NCI-H2081 (cell line): ENCODE measurements at regions not wholly inside any gene's neighbourhood (a gene's known extent, or its start where the extent isn't known, plus 50 kb on each side); places are given as distances from the start of the nearest gene placed in this dataset.

Experiments
- DNase-seq, 2 experiments: peaks; one replicate each; lab custom pipeline; 2025; lab: John Stamatoyannopoulos, UW

DNA sequence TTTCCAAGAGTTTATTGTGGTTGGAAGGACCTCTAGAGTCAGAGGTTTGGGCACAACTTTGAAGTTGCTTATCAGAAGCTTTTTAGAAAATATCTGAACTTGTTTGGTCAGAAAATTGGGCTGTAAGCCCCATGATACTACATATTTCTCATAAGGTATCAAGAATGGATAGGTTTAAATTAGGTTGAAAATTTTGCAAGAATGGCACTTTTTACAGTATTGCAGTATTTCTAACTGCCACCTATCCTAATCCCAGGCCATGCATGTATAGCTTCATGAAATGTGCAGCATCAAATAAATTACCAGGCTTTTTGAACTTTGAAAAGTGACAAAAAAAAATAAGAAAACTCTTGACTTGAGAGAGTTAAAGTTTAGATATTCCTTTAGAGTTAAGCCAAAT is 367.2 kb downstream of the FIGN start:
- DNase-seq, result no peak

DNA sequence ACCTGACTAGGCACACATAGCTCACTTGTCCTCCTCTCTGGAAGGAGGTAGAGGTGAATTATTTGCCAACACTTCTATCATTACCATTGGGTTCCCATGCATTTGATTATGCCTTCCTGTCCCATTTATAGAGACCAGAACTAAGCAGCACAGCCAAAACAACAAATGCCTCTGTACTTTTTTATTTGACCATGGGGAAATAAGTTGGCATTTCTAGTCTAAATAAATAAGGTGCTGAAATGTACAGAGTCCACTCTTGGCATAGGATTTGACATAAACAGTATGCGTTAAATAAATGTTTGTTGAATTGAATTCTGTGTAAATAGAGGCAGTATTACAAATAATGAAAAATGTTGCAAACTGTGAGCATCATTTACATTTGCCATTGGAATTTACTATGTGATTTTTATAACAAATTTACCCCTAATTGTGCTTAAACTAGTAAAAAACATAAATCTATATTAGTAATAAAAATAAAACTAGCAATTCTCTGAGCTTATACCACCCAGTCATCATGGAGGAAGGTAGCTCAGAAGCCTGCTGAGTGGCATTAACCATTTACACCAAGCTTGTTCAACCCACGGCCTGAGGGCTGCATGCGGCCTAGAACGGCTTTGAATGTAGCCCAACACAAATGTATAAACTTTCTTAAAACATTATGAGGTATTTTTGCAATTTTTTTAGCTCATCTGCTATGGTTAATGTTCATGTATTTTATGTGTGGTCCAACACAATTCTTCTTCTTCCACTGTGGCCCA is 367.8 kb downstream of the FIGN start:
- no peak for DNase-seq

DNA sequence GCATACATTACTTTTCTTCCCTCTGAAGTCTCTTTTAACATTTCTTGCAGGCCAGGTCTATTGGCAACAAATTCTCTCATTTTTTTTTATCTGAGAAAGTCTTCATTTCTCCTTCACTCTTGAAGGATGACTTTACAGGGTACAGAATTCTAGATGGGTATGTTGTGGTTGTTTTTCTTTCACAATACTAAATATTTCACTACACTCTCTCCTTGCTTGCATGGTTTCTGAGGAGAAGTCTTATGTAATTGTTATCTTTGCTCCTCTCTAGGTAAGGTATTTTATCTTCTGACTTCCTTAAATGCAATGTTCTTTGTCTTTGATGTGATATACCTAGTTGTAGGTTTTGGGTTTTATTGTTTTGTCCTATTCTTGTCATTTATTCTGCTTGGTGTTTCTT is 371.1 kb downstream of the FIGN start:
- no peak for DNase-seq

DNA sequence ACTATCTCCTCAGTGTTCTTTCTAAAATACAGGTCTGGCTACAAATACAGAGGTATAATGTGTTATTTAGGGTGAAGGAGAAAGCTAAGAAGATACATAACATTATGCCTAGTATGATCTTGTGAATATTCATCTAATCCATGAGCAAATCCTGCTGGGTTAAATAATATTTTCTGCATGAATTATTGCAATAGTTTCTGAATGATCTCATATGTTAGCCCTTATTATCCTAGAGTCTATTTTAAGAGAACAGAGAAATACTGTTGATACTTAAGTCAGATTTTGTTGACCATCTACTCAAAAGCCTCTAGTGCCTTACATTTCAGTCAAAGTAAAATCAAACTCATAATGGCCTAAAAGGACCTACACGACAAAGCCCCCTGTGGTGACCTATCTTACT is 382.3 kb downstream of the FIGN start:
- no peak for DNase-seq

DNA sequence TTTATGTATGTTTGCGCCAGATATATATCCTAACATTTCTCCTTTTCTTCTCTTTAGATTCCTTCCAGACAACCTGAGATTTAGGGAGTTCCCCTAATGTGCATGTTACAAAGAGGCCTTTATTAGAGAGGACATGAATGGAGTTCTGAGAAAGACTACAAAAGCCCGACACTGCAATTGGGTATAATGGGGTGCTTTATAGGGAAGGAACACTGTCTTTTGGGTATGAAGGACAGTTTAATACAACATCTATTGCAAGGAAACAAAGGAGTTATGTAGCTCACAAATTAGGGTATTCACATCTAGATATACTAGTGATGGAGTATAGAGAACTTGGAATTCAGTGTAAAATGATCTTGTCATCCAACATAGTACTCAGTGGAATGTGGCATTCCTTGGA is 383.8 kb downstream of the FIGN start:
- no peak for DNase-seq

DNA sequence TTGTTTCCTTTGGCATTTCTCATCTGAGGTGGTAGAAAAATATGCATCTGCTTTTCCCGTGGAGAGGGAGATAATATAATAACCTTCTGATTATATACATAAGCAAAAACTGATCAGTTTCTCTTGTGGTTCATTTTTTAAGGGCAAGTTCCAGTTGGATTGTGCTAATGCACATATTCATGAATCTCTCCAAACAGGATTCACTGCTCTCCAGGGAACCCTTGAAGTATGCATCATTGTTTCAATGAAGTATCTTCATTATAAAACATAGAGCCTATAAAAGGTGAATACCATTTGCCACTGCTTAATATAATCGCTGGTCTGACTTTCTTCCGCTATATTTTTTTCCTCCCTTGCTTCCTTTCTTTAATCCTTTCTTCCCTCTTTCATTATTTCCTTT is 384.7 kb downstream of the FIGN start:
- DNase-seq, result no peak

DNA sequence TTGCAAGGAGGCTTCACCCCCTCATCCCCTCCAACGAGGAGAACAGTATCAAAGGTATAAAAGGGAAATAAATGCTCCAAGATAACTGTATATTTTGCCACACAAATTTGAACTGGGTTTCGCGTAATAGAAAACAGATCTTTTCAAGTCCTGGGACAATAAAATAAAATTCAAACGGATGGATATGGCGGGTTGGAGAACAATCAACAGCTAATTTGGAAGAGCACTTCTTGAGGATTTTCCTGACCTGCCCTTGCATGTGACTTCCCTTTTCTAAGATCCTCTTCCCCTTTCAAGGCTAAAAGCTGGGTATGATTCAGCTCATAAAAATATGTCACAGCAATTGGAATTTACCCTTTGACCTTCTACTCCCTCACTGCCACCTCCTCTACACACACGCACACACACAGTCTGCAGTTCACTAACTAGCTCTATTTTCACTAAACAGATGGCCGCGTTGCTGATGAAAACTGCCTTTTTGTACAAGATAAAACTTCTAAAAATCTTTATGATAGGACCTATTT is 386.9 kb downstream of the FIGN start:
- no peak for DNase-seq

DNA sequence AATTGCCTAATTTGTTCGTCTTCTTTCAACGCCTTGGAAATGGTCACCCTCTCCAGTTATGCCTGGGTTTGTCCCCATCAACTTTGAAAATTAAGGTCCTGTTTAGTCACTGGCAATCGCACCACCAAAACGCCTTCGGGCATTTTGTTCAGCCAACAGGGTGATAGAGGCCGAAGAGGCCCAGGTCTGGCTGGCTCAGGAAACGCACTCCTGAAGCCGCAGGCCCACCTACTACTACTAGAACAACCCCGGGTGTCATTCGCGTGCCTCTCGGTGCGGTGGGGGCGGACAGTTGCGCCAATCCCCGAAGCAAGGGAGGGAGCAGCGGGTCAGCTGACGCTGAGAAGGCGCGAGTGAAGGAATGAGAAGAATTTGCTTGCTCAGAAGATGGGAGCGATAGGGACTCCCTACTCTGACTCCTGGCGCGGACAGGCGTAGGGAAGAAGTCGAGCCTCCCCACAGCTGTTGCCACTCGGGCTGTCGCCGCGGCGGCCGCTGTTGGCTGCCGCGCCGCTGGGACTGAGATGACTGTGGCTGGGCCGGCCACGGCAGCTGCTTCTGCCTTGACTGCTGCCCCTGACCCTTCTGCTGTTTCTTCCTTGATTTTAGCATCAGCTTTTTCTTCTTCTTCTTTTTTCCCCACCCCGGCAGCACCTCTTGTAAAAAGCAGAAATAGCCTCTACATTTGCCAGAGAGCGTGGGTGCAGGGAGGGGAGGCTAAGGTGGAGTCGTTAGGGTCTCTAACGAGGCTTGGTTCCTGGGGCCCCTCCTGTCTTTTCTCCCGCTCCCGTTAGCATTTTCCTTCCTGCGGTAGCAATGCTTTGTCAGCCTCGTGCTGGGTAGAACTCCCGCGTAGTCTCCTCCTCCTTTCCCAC is 387.6 kb downstream of the FIGN start:
- DNase-seq, result no peak

DNA sequence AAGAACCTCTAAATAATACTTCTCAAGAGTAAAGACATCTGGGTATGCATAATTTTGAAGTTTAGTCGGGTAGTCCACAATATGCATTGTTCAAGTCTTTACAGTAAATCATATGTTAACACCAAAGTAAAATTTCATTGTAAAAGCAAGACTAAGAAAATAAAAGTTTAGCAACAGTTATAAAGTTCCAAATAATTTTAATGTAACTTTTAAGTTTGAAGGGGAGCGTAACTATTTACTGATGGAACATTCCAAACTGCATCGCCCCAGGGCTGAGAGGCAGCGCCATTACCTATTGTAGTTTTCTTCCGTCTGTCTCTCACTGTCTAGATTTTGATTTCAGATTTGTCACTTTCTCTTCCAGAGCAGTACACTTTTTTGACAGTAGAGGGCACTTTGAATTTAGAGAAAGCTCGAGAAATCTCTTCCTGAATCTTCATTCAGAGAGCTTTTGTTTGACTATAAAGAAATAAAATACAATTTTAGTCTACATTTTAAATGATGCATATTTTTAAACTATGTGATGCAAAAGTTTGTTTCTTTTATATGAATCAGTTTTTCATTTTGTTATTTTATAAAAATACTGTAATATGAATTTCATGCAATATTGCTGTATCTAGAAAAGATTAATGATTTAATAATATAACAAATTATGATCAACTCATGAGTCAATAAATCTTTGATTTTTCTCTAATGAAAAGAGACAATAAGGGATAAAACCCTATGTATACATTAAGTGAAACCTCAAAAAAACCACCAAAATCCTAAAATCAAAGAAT is 389.8 kb downstream of the FIGN start:
- peak; percentile 79 to 89 for DNase-seq

DNA sequence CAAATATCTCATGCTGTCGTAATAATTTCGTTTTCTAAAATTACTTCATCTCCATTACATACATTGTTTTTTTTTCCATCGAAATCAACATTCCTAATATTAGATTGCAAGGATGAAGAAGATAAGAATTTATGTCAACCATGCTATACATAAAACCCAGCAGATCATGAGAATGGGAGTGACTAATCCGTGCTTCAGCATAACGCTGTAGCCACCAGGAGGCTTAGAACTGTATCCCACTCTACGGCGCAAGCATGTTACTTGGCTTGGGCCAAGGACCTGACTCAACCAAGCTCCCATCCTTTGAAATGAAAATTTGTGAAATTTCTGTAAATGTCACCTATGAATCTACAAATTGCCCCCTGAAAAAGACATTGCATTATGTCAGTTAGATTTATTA is 392.5 kb downstream of the FIGN start:
- no peak for DNase-seq

DNA sequence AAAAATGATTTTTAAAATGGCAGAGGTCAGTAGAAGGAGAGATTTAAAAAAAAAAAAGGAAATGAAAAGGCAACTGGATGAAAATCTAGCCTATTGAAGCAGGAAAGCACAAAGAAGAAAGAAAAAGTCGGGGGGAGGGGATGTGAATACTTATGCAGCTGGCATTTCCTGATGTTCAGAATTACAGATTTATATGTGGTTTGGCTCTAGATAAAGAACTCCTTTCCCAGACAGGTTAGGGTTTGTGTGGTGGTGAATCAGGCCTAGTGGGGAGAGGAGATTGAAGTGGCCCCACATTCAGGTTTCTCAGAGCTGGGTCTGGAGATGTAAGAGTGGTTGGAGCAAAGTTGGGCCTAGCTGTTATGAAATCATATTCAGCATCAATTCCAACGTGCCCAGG is 394.4 kb downstream of the FIGN start:
- no peak for DNase-seq

DNA sequence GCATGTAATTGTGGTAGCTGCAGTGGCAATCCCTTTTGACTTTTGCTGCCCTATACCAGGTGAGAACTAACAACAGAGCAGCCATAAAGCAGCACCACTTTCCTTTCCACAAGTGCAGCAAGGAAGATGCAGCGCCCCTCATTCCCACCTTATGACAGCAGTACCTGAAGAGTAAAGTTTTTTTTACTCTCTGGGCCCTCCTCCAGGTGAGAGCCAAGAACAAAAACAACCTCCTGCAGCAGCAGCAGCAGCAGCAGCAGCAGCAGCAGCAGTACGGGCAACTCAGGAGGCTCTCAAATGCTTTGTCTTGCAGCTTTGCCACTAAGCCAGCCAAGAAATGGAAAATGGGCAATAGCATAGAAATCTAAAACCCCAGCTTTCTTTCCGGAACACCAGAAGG is 397.5 kb downstream of the FIGN start:
- DNase-seq, result no peak

DNA sequence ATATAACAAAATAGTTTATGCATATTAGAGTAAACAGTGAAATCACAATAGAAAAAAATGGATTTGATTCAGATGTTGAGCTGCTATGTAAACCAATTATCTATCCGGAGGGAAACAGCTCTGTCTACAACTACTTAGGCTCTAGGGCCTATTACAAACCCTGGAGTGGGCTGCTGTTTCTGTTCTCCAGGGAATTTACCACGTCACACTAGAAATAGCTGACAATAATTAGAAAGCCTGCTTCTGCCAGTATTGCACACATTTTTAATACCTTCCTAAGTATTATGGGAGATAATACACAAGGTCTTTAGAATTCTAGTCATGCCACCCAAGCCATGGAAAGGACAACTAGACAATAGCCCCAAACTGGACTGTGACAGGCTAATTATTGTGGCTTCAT is 411.1 kb downstream of the FIGN start:
- peak; percentile 89 to 99 for DNase-seq

DNA sequence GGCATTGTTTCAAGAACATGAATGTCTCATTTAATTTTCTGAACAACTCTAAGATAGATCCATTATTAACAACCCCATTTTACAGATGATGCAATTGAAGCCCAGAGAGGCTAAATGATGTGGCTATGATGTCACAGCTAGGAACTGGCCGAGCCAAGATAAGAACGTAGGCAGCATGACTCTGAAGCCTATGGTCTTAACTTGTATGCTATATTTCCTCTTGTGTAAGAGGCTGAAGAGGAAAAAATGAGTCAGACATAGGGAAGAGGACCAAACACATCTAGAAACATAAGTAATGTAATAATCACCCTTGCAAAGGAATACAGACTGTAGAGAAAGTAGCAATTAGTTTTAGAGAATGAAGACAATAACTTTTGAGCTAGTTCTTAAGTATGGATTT is 416.8 kb downstream of the FIGN start:
- DNase-seq, result no peak

DNA sequence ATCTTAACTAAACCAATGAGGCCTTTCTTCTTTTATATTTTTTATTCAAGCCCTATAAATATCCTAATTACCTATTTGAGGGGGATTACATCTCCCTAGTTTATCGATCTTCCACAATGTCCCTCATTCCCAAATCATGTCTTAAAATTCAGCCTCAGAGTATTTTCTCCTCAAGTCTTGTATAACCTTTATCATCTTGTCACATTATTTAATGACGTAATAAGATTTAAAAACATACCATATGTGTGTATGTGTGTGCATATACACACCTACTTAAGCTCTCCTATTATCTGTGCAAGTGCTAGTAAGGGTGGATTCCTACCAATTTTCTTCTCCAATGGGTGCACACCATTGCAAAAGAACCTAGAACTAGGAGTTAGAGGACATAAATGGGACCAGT is 421.1 kb downstream of the FIGN start:
- DNase-seq, result no peak

DNA sequence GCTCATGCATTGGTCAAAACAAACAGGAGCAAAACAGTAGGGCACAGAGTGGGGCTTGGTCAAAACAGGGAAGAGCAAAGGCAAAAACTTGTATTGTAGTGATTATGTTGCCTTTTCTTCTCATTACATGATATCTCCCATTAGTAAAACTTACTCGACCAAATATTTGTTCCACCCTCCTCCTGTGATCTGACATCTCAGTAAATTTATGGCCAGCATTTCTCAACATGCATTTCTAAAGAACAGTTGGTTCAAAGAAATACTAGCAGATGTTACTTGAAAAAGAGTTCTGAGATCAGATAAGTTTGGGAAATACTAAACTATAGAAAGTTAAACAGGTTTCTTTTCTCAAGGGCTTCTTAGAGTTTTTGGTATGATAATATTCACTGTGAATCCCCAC is 423.1 kb downstream of the FIGN start:
- no peak for DNase-seq

DNA sequence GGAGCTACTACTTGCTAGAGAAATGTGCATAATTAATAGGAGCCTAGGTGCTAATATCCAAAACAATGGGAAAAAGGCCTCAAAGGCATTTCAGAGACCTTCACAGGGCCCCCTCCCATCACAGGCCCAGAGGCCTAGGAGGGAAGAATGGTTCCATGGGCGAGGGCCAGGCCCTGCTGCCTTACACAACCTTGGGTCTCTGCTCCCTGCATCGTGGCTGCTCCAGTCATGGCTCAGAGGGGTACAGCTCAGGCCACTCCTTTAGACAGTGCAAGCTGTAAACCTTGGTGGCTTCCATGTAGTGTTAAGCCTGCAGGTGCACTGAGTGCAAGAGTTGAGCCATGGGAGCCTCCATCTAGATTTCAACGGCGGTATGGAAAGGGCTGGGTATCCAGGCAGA is 429.2 kb downstream of the FIGN start:
- DNase-seq, result no peak

DNA sequence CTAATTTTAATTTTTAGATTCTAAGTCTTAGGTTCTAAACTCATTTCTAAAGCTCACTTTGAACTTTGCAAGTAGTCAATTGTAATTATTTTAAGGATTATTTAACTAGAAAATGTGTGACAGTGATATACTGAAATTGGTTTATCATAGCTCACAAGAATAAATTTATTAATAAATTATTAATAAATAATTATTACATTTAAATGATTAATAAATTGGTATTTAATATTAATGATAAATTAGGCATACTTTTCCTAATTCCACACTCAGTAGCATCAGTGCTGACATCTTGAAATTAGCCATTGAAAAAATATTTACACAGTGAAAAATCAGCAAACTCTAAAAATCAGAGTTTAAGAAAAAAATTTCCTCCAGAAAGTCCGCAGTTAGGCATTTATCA is 433.7 kb downstream of the FIGN start:
- DNase-seq, result no peak

DNA sequence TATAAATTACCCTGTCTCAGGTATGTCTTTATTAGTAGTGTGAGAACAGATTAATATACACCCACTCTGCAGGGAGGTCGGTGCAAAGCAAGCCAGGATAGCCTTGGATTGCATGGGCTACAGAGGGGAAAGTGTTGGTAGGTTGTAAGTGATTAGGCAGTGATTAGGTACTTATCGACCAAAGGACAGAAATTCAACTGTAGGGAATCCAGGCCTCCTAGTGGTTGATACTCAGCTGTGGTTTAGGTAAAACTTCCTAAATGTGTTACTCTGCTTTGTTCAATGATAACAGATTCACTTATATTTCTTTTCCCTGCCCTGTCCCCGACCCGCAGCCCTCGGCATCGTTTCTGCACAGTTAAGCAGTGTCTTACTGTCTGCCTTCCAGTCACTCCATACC is 444.0 kb downstream of the FIGN start:
- no peak for DNase-seq

DNA sequence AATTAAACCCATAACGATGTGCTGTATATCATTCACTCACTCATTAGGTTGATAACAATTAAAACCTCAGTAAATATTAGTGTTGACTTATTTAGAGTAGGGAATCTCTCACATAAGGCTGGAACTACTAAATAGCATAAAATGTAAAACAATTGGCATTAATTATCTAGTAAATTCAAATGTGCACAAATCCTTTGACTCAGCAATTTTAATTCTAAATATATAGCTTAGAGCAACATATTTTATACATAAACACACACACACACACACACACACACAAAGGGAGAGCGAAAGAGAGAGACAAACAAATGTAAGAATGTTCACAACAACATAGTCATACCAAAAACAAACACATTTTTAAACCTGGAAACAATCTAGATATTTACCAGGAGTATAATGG is 443.1 kb upstream of the KCNH7 start:
- DNase-seq, result no peak

DNA sequence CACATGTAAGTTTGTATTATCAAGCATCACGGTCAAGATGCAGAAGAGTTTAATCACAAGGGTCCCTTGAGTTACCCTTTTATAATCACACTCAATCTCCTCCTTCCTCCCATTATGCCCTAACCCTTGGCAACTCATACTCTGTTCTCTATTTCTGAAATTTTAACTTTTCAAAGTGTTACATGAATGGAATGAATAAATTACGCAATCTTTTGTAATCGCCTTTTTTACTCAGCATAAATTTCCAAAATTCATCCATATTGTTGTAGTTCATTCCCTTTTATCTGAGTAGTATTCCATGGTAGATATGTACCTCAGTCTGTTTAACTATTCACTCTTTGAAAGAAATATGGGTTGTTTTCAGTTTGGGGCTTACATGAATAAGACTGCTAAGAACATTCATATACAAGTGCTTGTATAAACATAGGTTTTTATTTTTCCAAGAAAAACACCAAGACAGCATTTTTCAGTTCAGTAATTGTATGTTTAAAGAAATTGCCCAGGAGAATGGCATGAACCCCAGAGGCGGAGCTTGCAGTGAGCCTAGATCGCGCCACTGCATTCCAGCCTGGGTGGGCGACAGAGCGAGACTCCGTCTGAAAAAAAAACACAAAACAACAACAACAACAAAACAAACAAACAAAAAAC is 430.9 kb upstream of the KCNH7 start:
- DNase-seq, result no peak

DNA sequence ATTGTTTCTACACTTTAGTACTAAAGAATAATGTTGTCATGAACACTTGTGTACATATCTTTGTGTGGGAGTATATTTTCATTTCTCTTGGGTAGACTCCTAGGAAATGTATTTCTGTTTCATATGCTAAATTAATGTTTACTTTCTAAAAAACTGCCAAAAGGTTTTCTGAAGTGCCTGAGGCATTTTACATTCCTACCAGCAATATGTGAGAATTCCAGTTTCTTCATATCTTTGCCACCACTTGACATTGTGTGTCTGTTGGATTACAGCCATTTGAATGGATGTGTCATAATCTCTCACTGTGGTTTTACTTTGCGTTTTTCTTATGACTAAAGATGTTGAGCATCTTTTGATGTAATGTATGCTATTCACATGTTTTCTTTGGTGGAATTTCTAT is 428.2 kb upstream of the KCNH7 start:
- no peak for DNase-seq
